AG04450 (cell line): ENCODE measurements at regions not wholly inside any gene's neighbourhood (a gene's known extent, or its start where the extent isn't known, plus 50 kb on each side); places are given as distances from the start of the nearest gene placed in this dataset.

Experiments used
- CTCF ChIA-PET: fragments of 300-600, 350-600 bp; formaldehyde crosslinking; extraction: SDS; loops from one replicate; lab custom pipeline; 2022; ENCODE audit warnings: antibody characterized with exemption, inconsistent platforms; lab: Charles Lee
- POLR2A ChIA-PET: fragments of 350-600 bp; formaldehyde crosslinking; extraction: SDS; loops from one replicate; lab custom pipeline; 2021; ENCODE audit warnings: antibody characterized with exemption, inconsistent platforms; lab: Yijun Ruan, JAX
- DNase-seq: peaks from one replicate; pipeline ENCODE4 v3.0.0-alpha.2; 2011; ENCODE audit warnings: low read depth, low spot score
- H3K27ac ChIP-seq: one replicate; pipeline ENCODE4 v1.5.1; 2012; ENCODE audit warnings: low read depth, low read length, control low read depth
- H3K27me3 ChIP-seq: one replicate; pipeline ENCODE4 v1.6.0; 2012; ENCODE audit warnings: low read length; ENCODE audit not compliant: control insufficient read depth, insufficient read depth
- H3K4me3 ChIP-seq: 2 replicates; pipeline ENCODE4 v1.5.1; 2011; ENCODE audit warnings: mild to moderate bottlenecking, low read depth, low read length, control low read depth
- H3K9me3 ChIP-seq: 2 replicates; pipeline ENCODE4 v1.5.1; 2012; ENCODE audit warnings: low read length; ENCODE audit not compliant: control insufficient read depth, insufficient read depth
- CTCF ChIP-seq: IDR thresholded peaks from 2 replicates; pipeline ENCODE4 v1.5.1; 2011; ENCODE audit warnings: low read depth, low read length, control low read depth, inconsistent platforms

GRCh38 chr1:4461726-4462290, 192.6 kb upstream of the AJAP1 start:
- DNase-seq = no peak
- CTCF ChIA-PET = no interaction called here
- POLR2A ChIA-PET = no interaction called here
- no peak for TF ChIP-seq CTCF
- Histone ChIP-seq H3K27ac (no peak overlapping the region), H3K9me3 (peaks cover 78% of the 10 kb centered on the region), H3K27me3 (no peaks in the 10 kb centered on the region), H3K4me3 (no peak overlapping the region)

GRCh38 chr1:4462831-4463484, 191.5 kb upstream of the AJAP1 start:
- Histone ChIP-seq H3K4me3 (no peak overlapping the region), H3K27ac (no peak overlapping the region), H3K9me3 (peaks cover 78% of the 10 kb centered on the region), H3K27me3 (no peaks in the 10 kb centered on the region)
- CTCF ChIA-PET = no interaction called here
- no peak for TF ChIP-seq CTCF
- POLR2A ChIA-PET = no interaction called here
- DNase-seq = no peak

- H3K27ac ChIP-seq = no peak overlapping the region
- H3K27me3 ChIP-seq = no peaks in the 10 kb centered on the region
- no peak for TF ChIP-seq CTCF
- no peak overlapping the region for H3K4me3 ChIP-seq
- H3K9me3 ChIP-seq = peaks cover 84% of the 10 kb centered on the region
- ChIA-PET CTCF (no interaction called here), POLR2A (no interaction called here)
- no peak for DNase-seq
These were observed 190.8 kb upstream of the AJAP1 start for GRCh38 chr1:4463631-4464030.

GRCh38 chr1:4464478-4464877, 189.9 kb upstream of the AJAP1 start:
- ChIA-PET CTCF (no interaction called here), POLR2A (no interaction called here)
- no peak overlapping the region for H3K4me3 ChIP-seq
- no peak for DNase-seq
- TF ChIP-seq CTCF = no peak
- no peaks in the 10 kb centered on the region for H3K27me3 ChIP-seq
- no peak overlapping the region for H3K27ac ChIP-seq
- peaks cover 87% of the 10 kb centered on the region for H3K9me3 ChIP-seq

GRCh38 chr1:4467241-4467640, 187.2 kb upstream of the AJAP1 start:
- POLR2A ChIA-PET = no interaction called here
- no peaks in the 10 kb centered on the region for H3K27me3 ChIP-seq
- no peak for TF ChIP-seq CTCF
- H3K4me3 ChIP-seq = no peak overlapping the region
- no peak overlapping the region for H3K27ac ChIP-seq
- DNase-seq = no peak
- CTCF ChIA-PET = interaction anchor here (0.5 kb wide), 1 partner anchor 115 kb away, joined by 3 read pairs; no protein-coding TSS in a partner anchor
- H3K9me3 ChIP-seq = peaks cover 79% of the 10 kb centered on the region
